ENCODE measurements at regions not wholly inside any gene's neighbourhood (a gene's known extent, or its start where the extent isn't known, plus 50 kb on each side); places are given as distances from the start of the nearest gene placed in this dataset.

DNA sequence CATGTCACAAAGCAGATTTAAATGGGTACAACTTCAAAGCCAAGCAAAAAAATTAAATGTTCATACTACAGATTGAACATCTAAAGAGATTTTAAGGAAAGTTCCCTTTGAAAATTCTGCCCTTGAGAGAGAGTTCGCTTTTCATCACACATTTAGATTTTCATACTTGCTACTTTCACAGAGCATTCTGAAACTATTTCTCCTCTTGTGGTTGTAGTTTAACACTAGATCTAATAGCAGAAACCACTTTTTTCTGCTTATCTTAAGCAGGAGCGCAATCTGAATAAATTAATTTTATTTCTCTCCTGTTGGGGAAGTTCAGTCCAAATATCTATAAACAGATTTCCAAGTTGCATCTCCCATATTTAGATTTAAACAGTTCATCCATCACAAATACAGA is 173.3 kb upstream of the RASA1 start:
- no peak overlapping the region for H3K4me3 ChIP-seq (ENCODE audit: low read depth, low read length)
- no peak for DNase-seq (ENCODE audit: low read depth)
- TF ChIP-seq, protein P1, sequence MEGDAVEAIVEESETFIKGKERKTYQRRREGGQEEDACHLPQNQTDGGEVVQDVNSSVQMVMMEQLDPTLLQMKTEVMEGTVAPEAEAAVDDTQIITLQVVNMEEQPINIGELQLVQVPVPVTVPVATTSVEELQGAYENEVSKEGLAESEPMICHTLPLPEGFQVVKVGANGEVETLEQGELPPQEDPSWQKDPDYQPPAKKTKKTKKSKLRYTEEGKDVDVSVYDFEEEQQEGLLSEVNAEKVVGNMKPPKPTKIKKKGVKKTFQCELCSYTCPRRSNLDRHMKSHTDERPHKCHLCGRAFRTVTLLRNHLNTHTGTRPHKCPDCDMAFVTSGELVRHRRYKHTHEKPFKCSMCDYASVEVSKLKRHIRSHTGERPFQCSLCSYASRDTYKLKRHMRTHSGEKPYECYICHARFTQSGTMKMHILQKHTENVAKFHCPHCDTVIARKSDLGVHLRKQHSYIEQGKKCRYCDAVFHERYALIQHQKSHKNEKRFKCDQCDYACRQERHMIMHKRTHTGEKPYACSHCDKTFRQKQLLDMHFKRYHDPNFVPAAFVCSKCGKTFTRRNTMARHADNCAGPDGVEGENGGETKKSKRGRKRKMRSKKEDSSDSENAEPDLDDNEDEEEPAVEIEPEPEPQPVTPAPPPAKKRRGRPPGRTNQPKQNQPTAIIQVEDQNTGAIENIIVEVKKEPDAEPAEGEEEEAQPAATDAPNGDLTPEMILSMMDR (conservative IDR thresholded peaks at IDR 0.05; ENCODE audit: low read depth, low read length), result no peak

GRCh38 chr5:87094833-87095232 is 172.8 kb upstream of the RASA1 start:
- DNase-seq (ENCODE audit: low read depth), result no peak
- TF ChIP-seq, protein P1 (conservative IDR thresholded peaks at IDR 0.05; ENCODE audit: low read depth, low read length), result no peak
- H3K4me3 ChIP-seq (ENCODE audit: low read depth, low read length), result no peak overlapping the region

GRCh38 chr5:87095787-87096186 is 171.9 kb upstream of the RASA1 start:
- no peak for DNase-seq (ENCODE audit: low read depth)
- H3K4me3 ChIP-seq (ENCODE audit: low read depth, low read length), result no peak overlapping the region
- TF ChIP-seq, protein P1 (conservative IDR thresholded peaks at IDR 0.05; ENCODE audit: low read depth, low read length), result no peak

DNA sequence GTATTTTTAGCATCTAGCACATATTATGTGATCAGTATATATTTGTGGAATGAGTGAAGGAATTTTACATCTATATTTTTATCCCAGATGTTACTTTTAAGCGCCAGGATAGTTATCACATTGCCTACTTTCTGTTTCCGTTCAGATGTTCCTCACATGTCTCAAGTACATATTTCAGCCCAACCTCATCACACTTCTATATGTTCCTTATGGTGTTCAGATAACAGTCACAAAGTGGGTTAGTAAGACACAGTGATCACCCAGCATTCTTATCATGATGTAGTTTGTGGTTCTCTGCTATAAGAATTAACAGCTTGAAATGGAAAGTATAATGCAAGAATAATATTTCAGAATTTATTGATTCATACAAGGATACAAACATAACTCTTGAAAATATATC is 170.0 kb upstream of the RASA1 start:
- no peak for DNase-seq (ENCODE audit: low read depth)
- TF ChIP-seq, protein P1 (conservative IDR thresholded peaks at IDR 0.05; ENCODE audit: low read depth, low read length), result no peak
- H3K4me3 ChIP-seq (ENCODE audit: low read depth, low read length), result no peak overlapping the region

DNA sequence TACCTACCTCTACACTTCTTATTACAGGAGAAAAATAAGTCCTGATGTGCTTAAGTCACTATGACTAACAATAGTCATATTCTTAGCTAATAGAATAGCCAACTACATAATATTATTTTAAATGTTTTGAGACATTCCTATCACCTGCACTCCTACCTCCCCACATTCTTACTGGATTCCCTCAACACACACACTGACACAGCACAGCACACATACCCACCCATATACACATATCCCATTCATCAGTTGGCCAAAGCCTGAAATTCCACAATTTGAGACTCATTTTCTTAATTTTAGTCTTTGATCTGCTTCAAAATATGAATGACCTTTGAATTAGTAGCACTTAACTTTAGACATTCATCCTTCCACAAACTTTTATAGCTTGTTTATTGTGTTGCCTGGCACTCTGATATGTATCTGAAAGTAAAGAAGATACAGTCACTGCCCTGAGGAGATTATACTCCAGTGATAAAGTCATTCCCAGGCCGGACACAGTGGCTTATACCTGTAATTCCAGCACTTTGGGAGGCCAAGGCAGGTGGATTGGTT is 168.3 kb upstream of the RASA1 start:
- DNase-seq (ENCODE audit: low read depth), result no peak
- TF ChIP-seq, protein P1 (conservative IDR thresholded peaks at IDR 0.05; ENCODE audit: low read depth, low read length), result no peak
- no peak overlapping the region for H3K4me3 ChIP-seq (ENCODE audit: low read depth, low read length)

GRCh38 chr5:87099968-87100367 is 167.7 kb upstream of the RASA1 start:
- no peak for DNase-seq (ENCODE audit: low read depth)
- TF ChIP-seq, protein P1 (conservative IDR thresholded peaks at IDR 0.05; ENCODE audit: low read depth, low read length), result no peak
- no peak overlapping the region for H3K4me3 ChIP-seq (ENCODE audit: low read depth, low read length)

- DNase-seq (ENCODE audit: low read depth), result no peak
- TF ChIP-seq, protein P1 (conservative IDR thresholded peaks at IDR 0.05; ENCODE audit: low read depth, low read length), result no peak
- H3K4me3 ChIP-seq (ENCODE audit: low read depth, low read length), result no peak overlapping the region
Measured at GRCh38 chr5:87101321-87101720, 166.4 kb upstream of the RASA1 start.
